NB4 (cell line): ENCODE measurements at regions not wholly inside any gene's neighbourhood (a gene's known extent, or its start where the extent isn't known, plus 50 kb on each side); places are given as distances from the start of the nearest gene placed in this dataset.

Source experiments
- MYC ChIP-seq: IDR thresholded peaks from 2 replicates; pipeline ENCODE4 v1.6.1; 2011; ENCODE audit warnings: low read depth, low read length
- POLR2A ChIP-seq: IDR thresholded peaks from 2 replicates; pipeline ENCODE4 v1.6.1; 2011; ENCODE audit warnings: mild to moderate bottlenecking; ENCODE audit not compliant: insufficient read length; ENCODE audit errors: extremely low read depth
- TF ChIP-seq, protein P1 (sequence below): IDR thresholded peaks from one replicate; pipeline ENCODE4 v1.5.1; 2012; ENCODE audit warnings: low read depth, low read length
- TF ChIP-seq, protein P2 (sequence below): IDR thresholded peaks from 2 replicates; pipeline ENCODE4 v1.6.1; 2011; ENCODE audit warnings: low read depth, low read length

GRCh38 chr4:125125276-125125675, 189.5 kb upstream of the FAT4 start:
- TF ChIP-seq, protein P1, sequence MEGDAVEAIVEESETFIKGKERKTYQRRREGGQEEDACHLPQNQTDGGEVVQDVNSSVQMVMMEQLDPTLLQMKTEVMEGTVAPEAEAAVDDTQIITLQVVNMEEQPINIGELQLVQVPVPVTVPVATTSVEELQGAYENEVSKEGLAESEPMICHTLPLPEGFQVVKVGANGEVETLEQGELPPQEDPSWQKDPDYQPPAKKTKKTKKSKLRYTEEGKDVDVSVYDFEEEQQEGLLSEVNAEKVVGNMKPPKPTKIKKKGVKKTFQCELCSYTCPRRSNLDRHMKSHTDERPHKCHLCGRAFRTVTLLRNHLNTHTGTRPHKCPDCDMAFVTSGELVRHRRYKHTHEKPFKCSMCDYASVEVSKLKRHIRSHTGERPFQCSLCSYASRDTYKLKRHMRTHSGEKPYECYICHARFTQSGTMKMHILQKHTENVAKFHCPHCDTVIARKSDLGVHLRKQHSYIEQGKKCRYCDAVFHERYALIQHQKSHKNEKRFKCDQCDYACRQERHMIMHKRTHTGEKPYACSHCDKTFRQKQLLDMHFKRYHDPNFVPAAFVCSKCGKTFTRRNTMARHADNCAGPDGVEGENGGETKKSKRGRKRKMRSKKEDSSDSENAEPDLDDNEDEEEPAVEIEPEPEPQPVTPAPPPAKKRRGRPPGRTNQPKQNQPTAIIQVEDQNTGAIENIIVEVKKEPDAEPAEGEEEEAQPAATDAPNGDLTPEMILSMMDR, result no peak
- TF ChIP-seq, protein P2, sequence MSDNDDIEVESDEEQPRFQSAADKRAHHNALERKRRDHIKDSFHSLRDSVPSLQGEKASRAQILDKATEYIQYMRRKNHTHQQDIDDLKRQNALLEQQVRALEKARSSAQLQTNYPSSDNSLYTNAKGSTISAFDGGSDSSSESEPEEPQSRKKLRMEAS, result no peak
- TF ChIP-seq POLR2A (no peak), MYC (no peak)
